Suprapubic skin (tissue), 4 donors: ENCODE measurements at regions not wholly inside any gene's neighbourhood (a gene's known extent, or its start where the extent isn't known, plus 50 kb on each side); places are given as distances from the start of the nearest gene placed in this dataset.

Experiments used
- EP300 ChIP-seq: sonication (generic); formaldehyde crosslinking; IDR thresholded peaks from one replicate; pipeline ENCODE4 v1.6.1; 2017; ENCODE audit warnings: antibody characterized with exemption
- POLR2A ChIP-seq, 2 donors: fragments of 450-650 bp; IDR thresholded peaks; one replicate each; pipeline ENCODE4 v1.6.1; 2017; ENCODE audit warnings: antibody characterized with exemption in 2 of 2, mild to moderate bottlenecking in 2 of 2, moderate library complexity in 2 of 2
- POLR2AphosphoS5 ChIP-seq, 3 donors: sonication (generic); formaldehyde crosslinking; IDR thresholded peaks; one replicate each; pipeline ENCODE4 v1.6.1; 2017; ENCODE audit warnings: antibody characterized with exemption in 3 of 3
- TF ChIP-seq, protein P1 (sequence below), 2 donors: fragments of 200-600 bp in 1 of 2; fragments of 450-650 bp in 1 of 2; sonication (generic) in 1 of 2; IDR thresholded peaks; one replicate each; pipeline ENCODE4 v1.5.1; 2016 to 2019; ENCODE audit warnings: antibody characterized with exemption in 2 of 2, mild to moderate bottlenecking in 1 of 2, moderate library complexity in 1 of 2

DNA sequence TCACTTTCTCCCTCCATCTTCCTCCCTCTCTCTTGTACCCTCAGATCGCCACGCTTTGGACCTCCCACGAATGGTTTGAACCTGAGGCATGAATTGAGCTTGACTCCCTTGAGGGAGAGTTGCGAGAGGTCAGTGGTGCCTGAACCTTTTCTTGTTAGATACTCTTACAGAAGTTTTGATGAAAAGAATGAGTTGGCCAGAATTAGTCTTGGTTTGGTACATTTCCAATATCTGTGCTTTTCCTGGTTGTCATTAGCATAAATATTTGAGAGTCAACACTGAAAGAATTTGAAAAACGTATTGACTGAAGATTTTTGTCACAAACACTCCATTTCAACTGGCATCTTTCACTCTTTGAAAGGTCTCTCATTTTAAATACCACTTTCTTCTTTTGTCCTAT lies 510.6 kb upstream of the DIPK2B start:
- TF ChIP-seq POLR2A (IDR thresholded peaks at IDR 0.05) (no peak), POLR2AphosphoS5 (IDR thresholded peaks at IDR 0.05) (no peak), EP300 (no peak)
- TF ChIP-seq, protein P1, sequence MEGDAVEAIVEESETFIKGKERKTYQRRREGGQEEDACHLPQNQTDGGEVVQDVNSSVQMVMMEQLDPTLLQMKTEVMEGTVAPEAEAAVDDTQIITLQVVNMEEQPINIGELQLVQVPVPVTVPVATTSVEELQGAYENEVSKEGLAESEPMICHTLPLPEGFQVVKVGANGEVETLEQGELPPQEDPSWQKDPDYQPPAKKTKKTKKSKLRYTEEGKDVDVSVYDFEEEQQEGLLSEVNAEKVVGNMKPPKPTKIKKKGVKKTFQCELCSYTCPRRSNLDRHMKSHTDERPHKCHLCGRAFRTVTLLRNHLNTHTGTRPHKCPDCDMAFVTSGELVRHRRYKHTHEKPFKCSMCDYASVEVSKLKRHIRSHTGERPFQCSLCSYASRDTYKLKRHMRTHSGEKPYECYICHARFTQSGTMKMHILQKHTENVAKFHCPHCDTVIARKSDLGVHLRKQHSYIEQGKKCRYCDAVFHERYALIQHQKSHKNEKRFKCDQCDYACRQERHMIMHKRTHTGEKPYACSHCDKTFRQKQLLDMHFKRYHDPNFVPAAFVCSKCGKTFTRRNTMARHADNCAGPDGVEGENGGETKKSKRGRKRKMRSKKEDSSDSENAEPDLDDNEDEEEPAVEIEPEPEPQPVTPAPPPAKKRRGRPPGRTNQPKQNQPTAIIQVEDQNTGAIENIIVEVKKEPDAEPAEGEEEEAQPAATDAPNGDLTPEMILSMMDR (IDR thresholded peaks at IDR 0.05) = no peak
